ENCODE measurements at regions not wholly inside any gene's neighbourhood (a gene's known extent, or its start where the extent isn't known, plus 50 kb on each side); places are given as distances from the start of the nearest gene placed in this dataset.

DNA sequence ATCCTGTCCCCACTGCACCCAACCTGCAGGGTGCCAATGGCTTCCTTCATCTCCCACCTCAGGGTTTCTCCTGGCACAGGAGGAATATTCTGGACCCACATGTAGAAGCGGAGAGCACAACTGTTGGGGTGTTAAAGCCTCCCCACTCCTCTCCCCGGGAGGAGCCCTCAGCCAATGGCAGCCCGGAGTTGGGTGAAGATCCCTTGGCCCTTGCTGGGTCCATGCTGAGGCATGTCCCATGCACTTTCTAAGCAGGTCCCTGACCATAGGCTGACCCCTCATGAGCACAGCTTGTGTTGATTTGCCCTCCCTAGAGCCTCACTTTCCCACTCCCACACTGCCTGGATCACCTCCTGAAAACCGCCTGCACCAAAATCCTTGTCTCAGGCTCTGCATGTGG, 97.2 kb upstream of the PMEPA1 start:
- no peaks in the 10 kb centered on the region for H3K9me3 ChIP-seq
- H3K27me3 ChIP-seq = no peaks in the 10 kb centered on the region
- WGBS, 2 donors = 89 to 97% methylated on average over 4 of the region's 4 CpGs
- no peak overlapping the region for H3K27ac ChIP-seq
- no peaks in the 10 kb centered on the region for H3K36me3 ChIP-seq
- intact Hi-C loops (cut with DNase I) = no loop called here
- no peak for TF ChIP-seq POLR2A (IDR thresholded peaks at IDR 0.05)
- TF ChIP-seq, protein P1, sequence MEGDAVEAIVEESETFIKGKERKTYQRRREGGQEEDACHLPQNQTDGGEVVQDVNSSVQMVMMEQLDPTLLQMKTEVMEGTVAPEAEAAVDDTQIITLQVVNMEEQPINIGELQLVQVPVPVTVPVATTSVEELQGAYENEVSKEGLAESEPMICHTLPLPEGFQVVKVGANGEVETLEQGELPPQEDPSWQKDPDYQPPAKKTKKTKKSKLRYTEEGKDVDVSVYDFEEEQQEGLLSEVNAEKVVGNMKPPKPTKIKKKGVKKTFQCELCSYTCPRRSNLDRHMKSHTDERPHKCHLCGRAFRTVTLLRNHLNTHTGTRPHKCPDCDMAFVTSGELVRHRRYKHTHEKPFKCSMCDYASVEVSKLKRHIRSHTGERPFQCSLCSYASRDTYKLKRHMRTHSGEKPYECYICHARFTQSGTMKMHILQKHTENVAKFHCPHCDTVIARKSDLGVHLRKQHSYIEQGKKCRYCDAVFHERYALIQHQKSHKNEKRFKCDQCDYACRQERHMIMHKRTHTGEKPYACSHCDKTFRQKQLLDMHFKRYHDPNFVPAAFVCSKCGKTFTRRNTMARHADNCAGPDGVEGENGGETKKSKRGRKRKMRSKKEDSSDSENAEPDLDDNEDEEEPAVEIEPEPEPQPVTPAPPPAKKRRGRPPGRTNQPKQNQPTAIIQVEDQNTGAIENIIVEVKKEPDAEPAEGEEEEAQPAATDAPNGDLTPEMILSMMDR (IDR thresholded peaks at IDR 0.05) = no peak
- DNase-seq = no peak
- H3K4me1 ChIP-seq = no peaks in the 10 kb centered on the region
- no peak overlapping the region for H3K4me3 ChIP-seq (replicated peaks in 1 of 3)

DNA sequence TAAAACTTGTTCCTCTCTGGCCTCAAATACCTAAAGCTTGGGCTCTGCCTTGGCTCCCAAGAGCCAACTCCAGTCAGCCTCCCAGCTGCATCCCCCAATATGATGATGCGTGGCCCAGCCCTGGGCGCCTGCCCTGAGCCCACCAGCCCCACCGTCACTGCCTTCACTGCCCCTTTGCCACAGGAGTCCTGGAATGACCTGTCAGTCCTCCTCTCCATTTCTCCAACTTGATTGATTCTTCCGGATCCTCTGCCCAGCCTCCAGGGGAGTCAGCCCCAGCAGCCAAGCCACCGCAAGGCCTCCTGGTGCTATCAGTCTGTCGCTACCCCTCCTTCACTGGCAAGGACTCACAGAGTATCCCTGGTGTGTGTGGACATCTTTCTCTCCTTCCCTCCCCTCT, 96.7 kb upstream of the PMEPA1 start:
- no peaks in the 10 kb centered on the region for H3K27me3 ChIP-seq

GRCh38 chr20:57805747-57806146, 95.9 kb upstream of the PMEPA1 start:
- 74 to 83% methylated on average over 5 of the region's 5 CpGs for WGBS, 2 donors

More for the DNA sequence above, 96.7 kb upstream of the PMEPA1 start:
- Histone ChIP-seq H3K9me3 (no peaks in the 10 kb centered on the region), H3K27ac (no peak overlapping the region), H3K36me3 (no peaks in the 10 kb centered on the region), H3K4me3 (replicated peaks in 1 of 3) (no peak overlapping the region), H3K4me1 (no peaks in the 10 kb centered on the region)
- intact Hi-C loops (cut with DNase I) = no loop called here
- DNase-seq = no peak
- 90 to 92% methylated on average over 6 of the region's 6 CpGs for WGBS, 2 donors
- TF ChIP-seq POLR2A (IDR thresholded peaks at IDR 0.05) = no peak
- TF ChIP-seq, protein P1 (IDR thresholded peaks at IDR 0.05) = no peak

GRCh38 chr20:57804470-57805250, 94.8 kb upstream of the PMEPA1 start:
- no peaks in the 10 kb centered on the region for H3K9me3 ChIP-seq
- WGBS, 2 donors = 64 to 72% methylated on average over 9 to 14 of the region's 14 CpGs
- H3K4me3 ChIP-seq (replicated peaks in 1 of 3) = no peak overlapping the region
- no peaks in the 10 kb centered on the region for H3K36me3 ChIP-seq
- no peak for DNase-seq
- intact Hi-C loops (cut with DNase I) = no loop called here
- no peak overlapping the region for H3K27ac ChIP-seq
- TF ChIP-seq, protein P1 (IDR thresholded peaks at IDR 0.05) = no peak
- TF ChIP-seq POLR2A (IDR thresholded peaks at IDR 0.05) = no peak
- no peaks in the 10 kb centered on the region for H3K27me3 ChIP-seq
- no peaks in the 10 kb centered on the region for H3K4me1 ChIP-seq

More at GRCh38 chr20:57805747-57806146, 95.9 kb upstream of the PMEPA1 start:
- H3K9me3 ChIP-seq = no peaks in the 10 kb centered on the region
- no peak for TF ChIP-seq POLR2A (IDR thresholded peaks at IDR 0.05)
- TF ChIP-seq, protein P1 (IDR thresholded peaks at IDR 0.05) = no peak
- intact Hi-C loops (cut with DNase I) = no loop called here
- no peak overlapping the region for H3K27ac ChIP-seq
- H3K4me1 ChIP-seq = no peaks in the 10 kb centered on the region
- H3K27me3 ChIP-seq = no peaks in the 10 kb centered on the region
- no peaks in the 10 kb centered on the region for H3K36me3 ChIP-seq
- H3K4me3 ChIP-seq (replicated peaks in 1 of 3) = no peak overlapping the region
- DNase-seq = no peak

DNA sequence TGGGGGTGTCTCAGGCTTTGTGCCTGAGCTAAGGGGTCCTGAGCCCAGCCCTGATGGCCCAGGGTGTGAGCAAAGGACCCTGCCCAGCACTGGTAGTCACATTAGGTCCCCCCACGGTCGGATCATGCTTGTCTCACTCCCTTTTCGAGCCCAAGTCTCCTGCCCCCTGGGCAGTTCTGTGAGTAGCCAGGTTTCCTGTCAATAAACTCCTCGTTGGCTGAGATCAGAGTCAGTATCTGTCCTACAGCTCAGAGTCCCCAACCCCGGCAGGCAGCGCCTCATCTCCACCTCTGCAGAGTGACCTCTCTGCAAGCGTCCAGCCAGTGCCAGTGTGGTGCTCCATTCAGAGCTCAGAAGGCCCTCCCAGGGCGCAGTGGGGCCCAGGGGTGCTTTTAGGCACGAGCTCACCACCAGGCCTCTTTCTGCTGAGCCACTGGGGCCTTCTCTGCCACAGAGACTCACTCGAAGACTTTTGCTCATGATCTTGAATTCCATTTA, 93.7 kb upstream of the PMEPA1 start:
- Histone ChIP-seq H3K9me3 (no peaks in the 10 kb centered on the region), H3K4me1 (no peaks in the 10 kb centered on the region), H3K4me3 (replicated peaks in 1 of 3) (no peak overlapping the region), H3K27me3 (no peaks in the 10 kb centered on the region), H3K36me3 (no peaks in the 10 kb centered on the region), H3K27ac (no peak overlapping the region)
- no peak for TF ChIP-seq POLR2A (IDR thresholded peaks at IDR 0.05)
- TF ChIP-seq, protein P1 (IDR thresholded peaks at IDR 0.05) = no peak
- DNase-seq = no peak
- 59 to 76% methylated on average over 6 to 8 of the region's 10 CpGs for WGBS, 2 donors
- intact Hi-C loops (cut with DNase I) = no loop called here
